NB4 (cell line): ENCODE measurements at regions not wholly inside any gene's neighbourhood (a gene's known extent, or its start where the extent isn't known, plus 50 kb on each side); places are given as distances from the start of the nearest gene placed in this dataset.

Experiments used
- MYC ChIP-seq: IDR thresholded peaks from 2 replicates; pipeline ENCODE4 v1.6.1; 2011; ENCODE audit warnings: low read depth, low read length
- POLR2A ChIP-seq: IDR thresholded peaks from 2 replicates; pipeline ENCODE4 v1.6.1; 2011; ENCODE audit warnings: mild to moderate bottlenecking; ENCODE audit not compliant: insufficient read length; ENCODE audit errors: extremely low read depth
- TF ChIP-seq, protein P1 (sequence below): IDR thresholded peaks from one replicate; pipeline ENCODE4 v1.5.1; 2012; ENCODE audit warnings: low read depth, low read length
- TF ChIP-seq, protein P2 (sequence below): IDR thresholded peaks from 2 replicates; pipeline ENCODE4 v1.6.1; 2011; ENCODE audit warnings: low read depth, low read length

DNA sequence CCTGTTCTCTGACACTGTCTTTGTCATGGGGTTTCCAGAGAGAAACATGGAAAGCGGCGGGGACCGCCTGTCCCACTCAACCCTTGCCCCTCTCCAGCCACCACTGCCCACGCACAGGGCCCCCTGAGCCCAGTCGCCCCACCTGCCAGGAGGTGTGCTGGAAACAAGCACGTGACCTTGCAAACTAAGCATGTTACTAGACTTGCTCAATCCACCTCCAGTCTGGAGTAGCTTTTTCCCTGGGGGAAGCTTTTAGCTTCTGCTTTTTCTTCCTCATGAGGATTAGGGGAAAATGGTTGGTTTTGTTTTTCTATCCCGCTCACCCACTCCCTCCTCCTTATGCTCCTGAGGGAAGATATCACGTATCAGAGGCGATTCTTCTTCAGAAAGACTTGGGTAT lies 105.7 kb downstream of the PLEKHG1 start:
- TF ChIP-seq POLR2A (no peak), MYC (no peak)
- TF ChIP-seq, protein P1, sequence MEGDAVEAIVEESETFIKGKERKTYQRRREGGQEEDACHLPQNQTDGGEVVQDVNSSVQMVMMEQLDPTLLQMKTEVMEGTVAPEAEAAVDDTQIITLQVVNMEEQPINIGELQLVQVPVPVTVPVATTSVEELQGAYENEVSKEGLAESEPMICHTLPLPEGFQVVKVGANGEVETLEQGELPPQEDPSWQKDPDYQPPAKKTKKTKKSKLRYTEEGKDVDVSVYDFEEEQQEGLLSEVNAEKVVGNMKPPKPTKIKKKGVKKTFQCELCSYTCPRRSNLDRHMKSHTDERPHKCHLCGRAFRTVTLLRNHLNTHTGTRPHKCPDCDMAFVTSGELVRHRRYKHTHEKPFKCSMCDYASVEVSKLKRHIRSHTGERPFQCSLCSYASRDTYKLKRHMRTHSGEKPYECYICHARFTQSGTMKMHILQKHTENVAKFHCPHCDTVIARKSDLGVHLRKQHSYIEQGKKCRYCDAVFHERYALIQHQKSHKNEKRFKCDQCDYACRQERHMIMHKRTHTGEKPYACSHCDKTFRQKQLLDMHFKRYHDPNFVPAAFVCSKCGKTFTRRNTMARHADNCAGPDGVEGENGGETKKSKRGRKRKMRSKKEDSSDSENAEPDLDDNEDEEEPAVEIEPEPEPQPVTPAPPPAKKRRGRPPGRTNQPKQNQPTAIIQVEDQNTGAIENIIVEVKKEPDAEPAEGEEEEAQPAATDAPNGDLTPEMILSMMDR, result no peak
- TF ChIP-seq, protein P2, sequence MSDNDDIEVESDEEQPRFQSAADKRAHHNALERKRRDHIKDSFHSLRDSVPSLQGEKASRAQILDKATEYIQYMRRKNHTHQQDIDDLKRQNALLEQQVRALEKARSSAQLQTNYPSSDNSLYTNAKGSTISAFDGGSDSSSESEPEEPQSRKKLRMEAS, result no peak
